LNCaP clone FGC (cell line): ENCODE measurements at regions not wholly inside any gene's neighbourhood (a gene's known extent, or its start where the extent isn't known, plus 50 kb on each side); places are given as distances from the start of the nearest gene placed in this dataset.

ENCODE experiments used
- DNase-seq: peaks from one replicate; pipeline ENCODE4 v3.0.0-alpha.2; 2011; ENCODE audit warnings: low read depth
- H3K4me3 ChIP-seq: 2 replicates; pipeline ENCODE4 v1.5.1; 2011; ENCODE audit warnings: mild to moderate bottlenecking, low read depth, low read length, control low read depth
- CTCF ChIP-seq: IDR thresholded peaks from 2 replicates; pipeline ENCODE4 v1.5.1; 2012; ENCODE audit warnings: mild to moderate bottlenecking; ENCODE audit not compliant: control insufficient read depth, insufficient read depth; ENCODE audit errors: extremely low read depth

DNA sequence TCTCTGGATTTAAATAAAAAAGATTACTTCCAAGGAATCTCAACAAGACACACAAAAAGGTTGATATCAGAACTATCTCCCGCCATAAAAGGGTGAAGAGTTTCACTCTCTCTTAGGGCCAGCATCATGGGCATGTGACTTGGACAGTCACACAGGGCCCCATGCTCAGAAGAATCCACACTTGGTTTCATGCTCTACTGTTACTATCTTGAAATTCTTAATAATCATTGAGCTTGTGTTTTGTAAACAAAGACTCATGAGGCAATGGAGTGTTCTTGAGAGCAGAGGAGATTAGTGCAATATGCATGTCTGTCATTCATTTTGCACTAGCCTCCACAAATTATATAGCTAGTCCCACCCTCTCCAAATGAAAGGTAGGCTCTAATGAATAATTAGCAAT is 58.4 kb downstream of the HMHB1 start:
- no peak for TF ChIP-seq CTCF
- no peak overlapping the region for H3K4me3 ChIP-seq
- DNase-seq: no peak

DNA sequence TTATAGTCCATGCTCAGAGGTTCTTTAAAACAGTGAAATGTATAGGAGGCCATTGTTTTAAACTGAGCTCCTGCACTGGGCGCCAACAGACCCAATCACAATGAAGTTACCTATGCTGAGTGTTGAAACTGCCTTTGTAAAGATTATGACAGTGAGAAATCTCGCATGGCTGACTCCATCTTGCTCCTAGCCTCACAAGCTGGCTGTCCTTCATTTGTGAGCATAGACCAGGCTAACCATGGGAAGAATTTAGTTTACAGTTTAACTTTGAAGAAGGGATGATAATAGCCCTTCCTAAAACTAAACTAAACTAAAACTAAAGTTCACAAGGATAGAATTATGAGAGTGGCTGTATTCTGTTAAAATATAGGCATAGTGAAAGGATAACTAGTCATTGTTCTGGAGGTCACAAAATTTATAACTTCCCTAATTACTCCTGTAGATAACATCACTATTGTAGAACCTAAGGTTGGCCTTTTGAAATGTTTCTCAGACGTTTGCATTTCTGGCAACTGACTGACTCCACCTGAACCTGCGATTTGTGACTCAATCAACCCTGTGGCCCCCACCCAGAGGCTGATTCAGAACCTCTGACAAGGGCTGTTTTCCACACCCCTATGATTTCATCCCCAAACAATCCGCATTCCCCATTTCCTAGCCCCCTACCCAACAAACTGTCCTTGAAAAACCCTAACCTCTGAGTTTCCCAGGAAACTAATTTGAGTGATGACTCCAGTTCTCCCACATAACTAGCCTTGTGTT is 59.1 kb downstream of the HMHB1 start:
- H3K4me3 ChIP-seq: no peak overlapping the region
- TF ChIP-seq CTCF: no peak
- no peak for DNase-seq

GRCh38 chr5:143871672-143872071 is 59.7 kb downstream of the HMHB1 start:
- no peak overlapping the region for H3K4me3 ChIP-seq
- no peak for DNase-seq
- TF ChIP-seq CTCF: no peak

DNA sequence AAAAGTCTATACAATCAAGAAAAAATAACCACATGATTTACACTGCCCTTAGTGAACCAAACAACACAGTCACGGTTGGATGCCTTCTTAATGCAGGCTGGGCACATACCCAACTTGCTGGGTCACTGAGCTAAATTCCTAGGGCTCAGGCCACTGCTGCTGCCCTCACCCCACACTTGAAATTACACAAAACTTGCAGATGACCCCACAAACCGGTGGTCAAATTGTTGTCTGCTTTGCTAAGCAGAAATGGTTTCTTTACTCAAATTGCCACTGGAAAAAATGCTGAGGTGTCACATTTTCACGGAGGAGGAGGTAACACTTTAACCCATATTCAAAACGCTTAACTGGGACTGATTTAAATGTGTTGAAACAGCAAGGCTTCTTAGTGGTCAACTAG is 62.4 kb downstream of the HMHB1 start:
- TF ChIP-seq CTCF: no peak
- DNase-seq: no peak
- no peak overlapping the region for H3K4me3 ChIP-seq

- no peak overlapping the region for H3K4me3 ChIP-seq
- DNase-seq: no peak
- TF ChIP-seq CTCF: no peak
Measured at GRCh38 chr5:143877196-143877595, 65.2 kb downstream of the HMHB1 start.

GRCh38 chr5:143878430-143878829 is 66.5 kb downstream of the HMHB1 start:
- DNase-seq: no peak
- no peak for TF ChIP-seq CTCF
- H3K4me3 ChIP-seq: no peak overlapping the region

DNA sequence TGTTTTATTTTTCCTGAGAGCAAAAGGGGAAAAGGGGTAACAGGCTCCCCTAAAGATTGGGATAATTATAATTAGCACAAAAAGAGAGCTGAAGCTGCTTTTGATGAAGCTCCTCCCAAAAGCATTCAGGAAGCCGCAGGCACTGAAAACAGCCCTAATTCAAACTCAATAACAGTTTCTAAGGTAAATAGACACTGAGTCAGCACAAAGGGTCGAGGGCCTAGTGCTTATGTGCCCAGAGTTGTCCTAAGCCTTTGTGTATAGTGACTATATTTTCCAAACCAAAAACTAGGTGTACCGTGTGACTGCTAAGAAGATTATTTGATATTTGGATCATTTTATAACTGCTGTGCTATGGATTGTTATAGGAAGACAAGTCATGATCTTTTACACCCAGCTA is 67.7 kb downstream of the HMHB1 start:
- no peak for DNase-seq
- no peak overlapping the region for H3K4me3 ChIP-seq
- TF ChIP-seq CTCF: no peak
